ENCODE measurements at regions not wholly inside any gene's neighbourhood (a gene's known extent, or its start where the extent isn't known, plus 50 kb on each side); places are given as distances from the start of the nearest gene placed in this dataset.
A peak's percentile ranks its signal among the peaks of the same experiment; 100 is the strongest.

DNA sequence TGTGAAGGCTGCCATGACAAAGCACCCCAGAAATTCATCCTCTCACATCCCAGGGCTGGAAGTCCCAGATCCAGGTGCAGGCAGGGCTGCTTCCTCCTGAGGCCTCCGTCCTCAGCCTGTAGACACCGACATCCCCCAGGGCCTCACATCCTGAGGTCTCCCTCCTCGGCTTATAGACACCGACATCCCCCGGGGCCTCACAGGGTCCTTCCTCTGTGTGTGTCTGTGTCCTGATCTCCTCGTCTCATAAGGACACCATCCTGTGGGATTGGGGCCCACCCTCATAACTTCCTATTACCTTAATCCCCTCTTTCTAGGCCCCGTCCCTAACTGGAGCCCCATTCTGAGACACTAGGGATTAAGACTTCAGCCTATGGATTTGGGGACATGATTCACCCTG, 92.0 kb upstream of the SNTG2 start:
- no peak for DNase-seq

DNA sequence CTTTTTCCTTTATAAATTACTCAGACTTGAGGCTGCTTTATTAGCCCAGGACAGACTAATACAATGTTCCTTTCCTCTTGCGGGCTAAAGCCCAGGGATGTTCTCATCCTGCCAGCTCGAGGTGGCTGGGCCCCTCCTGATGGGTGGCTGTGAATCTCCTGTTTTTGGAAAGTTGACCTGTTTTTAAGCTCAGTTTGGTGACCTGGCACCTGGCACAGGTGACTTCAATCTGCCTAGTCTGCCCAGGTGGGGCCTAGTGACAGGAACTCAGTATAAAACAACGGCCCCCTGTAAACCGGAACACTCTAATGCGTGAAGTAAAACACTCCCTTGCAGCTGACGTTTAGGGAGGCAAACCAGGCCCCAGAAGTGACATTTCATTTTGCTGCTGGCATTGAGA, 92.7 kb upstream of the SNTG2 start:
- no peak for DNase-seq

DNA sequence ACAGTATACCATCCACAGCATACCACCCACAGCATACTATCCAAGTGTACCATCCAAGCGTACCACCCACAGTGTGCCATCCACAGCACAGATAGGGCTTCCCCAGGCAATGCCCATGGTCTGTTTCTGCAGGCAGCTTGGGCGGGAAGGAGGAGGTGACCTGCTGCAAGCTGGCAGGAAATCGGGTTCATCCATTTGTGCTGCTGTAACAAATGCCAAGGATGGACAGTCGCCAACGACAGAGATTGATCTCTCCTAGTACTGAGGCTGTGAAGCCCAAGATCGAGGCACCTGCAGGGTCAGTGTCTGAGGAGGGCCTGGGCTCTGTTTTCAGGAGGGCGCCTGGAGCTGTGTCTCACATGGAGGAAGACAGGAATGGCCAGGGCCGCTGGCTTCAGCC, 93.6 kb upstream of the SNTG2 start:
- DNase-seq = no peak

DNA sequence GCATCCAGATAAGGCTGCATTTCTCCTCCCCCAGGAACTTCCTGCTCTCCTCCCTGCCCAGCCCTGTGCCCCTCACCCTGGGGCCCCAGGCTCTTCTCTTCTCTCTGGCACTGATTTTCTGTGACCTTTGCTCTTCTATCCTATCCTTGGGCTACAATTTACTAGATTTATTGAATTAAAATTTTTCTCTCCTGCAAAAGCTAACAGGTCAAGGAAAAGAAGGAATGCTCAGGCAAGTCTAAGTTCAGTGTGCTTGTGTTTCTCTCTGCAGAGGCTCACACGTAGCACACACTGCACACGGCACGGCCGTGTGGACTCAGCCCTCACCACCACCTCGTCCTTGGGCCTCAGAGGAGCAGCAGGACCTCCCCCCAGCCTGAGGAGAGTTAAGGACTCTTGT, 94.2 kb upstream of the SNTG2 start:
- no peak for DNase-seq

DNA sequence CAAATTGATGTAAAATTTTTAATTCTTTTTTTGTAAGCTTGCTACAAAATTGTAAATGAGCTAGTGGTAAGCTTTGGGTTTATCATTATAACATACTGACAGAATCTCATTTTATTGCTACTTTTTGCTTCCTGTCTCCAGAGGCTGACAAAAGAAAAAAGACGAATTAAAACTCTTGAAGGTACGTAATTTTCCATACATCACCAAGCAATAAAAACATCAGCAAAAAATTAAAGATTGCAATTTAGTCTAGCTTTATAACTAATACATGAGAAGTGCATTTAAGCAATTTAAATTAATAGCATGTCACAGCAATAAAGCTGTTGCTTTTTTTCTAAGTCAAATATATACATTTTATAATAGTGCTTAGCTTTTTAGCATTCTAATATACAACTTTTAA, 94.6 kb upstream of the SNTG2 start:
- no peak for DNase-seq

DNA sequence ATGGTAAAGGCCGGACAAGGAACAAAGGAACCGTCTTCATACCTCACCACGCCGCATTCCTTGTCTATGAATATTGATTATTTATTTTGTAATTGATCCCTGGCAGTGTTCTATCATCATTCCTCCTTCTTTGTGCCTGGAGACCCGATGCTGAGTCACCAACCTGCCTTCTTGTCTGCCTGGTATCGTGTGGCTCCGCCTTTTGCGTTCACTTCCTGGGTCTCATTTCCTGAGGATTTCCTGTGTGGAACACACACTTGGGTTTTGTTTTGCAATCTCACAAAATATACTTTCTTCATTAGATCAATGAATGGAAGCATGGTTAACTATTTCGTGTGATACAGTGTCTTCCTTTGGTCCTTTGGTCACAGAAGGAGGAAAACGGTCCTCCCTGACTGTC, 95.5 kb upstream of the SNTG2 start:
- DNase-seq = no peak

DNA sequence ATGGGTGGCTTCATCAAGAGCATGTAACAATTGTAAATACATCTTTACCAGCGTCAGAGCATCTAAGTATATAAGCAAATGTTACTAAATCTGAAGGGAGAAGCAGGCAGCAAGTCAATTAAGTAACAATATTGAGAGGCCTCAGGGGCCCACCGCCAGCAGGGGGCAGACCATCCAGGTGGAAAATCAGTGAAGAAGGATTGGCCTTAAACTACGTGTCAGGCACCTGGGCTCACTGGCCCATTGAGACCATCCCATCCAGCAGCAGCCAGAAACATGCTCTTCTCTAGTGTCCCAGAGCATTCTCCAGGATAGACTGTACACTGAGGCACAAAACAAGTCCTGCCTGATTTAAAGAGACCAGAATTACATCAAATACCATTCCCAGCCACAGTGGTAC, 96.2 kb upstream of the SNTG2 start:
- DNase-seq = peak; percentile 14

DNA sequence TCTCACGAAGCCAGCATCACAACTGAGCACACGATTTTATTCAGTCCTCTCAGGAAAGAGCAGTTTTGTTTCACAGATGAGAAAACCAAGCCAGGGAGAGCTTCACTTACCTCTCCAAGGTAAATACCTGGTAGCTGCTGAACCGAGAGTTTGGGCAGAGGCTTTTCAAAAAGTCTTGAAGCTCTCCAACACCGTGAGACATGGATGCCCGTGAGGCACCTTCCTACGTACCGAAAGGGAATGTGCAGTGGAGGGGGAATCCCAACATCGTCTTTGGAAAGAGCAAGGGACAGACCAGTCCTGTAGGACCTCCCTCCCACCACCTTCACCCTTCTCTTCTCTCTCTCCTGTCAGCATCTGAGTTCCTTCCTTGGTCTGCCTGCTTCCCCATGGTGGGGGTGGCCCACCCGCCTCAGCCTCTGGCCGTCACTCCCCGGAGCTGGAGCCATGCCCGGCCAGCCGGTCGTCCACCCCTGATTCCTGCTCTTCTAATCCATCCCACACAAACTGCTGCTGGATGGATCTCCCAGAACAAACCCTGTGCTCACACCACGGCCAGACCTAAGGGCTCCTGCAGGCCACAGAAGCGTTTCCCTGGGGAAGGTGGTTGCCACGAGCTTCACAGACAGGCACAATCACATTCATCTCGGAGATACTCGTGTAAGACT, 97.3 kb upstream of the SNTG2 start:
- no peak for DNase-seq

DNA sequence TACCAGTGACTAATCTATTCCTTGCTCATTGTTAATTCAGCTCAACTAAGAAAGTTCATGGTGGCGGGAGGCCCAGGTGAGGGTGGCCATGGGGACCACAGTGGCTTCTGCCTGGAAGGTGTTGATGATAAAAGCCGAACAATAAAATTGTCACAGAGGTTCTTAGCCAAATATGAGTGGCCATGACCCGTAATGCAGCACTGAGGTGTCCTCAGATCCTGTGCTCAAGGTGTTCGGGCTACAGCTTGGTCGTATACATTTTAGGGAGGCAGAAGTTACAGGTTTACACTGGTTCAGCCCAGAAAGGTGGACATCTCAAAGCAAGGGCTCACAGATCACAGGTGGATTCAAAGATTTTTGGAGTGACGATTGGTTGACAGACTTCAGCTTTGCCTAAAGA, 98.5 kb upstream of the SNTG2 start:
- no peak for DNase-seq

DNA sequence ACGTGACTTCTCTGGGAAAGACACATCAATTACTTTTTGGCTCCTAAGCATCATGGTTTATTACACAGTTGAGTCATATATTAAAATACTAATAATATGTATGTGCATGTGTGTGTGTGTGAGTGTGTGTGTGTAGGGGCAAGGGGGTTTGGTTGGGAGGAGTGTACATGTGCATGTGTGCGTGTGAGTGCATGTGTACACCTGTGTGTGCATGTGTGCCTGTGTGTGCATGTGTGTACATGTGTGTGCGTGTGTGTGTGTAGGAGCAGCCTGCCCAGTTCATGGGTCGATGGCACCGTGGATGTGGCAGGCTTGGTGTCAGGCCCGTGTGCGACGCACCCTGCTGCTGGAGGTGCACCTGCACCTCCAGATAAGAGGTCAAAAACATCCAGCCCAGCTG, 99.0 kb upstream of the SNTG2 start:
- no peak for DNase-seq

DNA sequence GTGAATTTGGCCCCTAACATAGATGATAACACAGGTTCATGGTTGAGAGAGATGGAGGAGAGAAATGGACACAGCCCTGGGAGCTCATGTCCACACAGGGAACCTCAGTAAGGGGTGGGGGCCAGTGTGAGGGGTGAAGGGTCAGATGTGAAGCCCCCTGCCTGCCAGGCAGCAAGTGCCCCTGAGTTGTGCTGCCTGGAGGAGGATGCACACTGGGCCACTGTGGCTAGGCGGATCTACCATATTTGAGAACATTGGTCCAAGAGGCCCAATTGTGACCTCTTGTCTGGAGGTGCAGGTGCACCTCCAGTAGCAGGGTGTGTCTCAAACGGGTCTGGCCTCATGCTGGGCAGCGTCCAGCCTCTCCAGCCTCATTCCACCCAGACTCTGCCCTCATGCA, 99.6 kb upstream of the SNTG2 start:
- DNase-seq = no peak

DNA sequence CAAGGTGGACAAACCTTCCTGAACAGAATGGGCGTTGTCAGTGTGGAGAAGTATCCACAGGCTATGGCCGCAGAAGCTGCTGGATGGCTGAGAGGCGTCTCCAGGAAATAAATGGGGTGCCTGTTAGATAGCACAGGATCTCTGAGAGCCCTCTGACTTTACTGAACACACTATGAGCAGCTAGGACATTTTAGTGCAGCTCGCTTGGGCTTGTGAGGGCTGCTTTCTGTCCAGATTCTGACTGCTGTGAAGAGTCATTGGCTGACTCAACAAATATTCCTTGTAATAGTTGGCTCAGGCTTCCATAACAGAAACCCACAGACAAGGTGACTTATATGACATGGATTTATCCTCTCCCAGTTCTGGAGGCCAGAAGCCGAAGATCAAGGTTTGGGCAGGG, 100.2 kb upstream of the SNTG2 start:
- DNase-seq = no peak

DNA sequence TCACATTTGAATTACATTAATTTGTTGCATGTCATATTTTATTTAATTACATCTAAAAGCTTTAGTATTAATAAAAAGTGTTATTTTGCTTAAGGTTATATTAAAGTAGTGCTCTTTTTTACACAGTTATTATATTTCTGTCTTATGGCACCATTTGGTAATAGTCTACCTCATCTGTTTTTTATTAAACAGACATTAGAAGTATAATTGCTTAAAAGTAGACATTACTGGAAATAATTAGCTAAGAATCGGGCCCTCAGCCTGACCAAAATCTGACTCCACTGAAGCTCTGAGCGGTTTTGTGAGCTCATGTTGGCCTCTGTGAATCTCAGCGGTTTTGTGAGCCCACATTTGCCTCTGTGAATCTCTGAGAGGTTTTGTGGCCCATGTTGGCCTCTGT, 102.5 kb upstream of the SNTG2 start:
- DNase-seq = no peak

DNA sequence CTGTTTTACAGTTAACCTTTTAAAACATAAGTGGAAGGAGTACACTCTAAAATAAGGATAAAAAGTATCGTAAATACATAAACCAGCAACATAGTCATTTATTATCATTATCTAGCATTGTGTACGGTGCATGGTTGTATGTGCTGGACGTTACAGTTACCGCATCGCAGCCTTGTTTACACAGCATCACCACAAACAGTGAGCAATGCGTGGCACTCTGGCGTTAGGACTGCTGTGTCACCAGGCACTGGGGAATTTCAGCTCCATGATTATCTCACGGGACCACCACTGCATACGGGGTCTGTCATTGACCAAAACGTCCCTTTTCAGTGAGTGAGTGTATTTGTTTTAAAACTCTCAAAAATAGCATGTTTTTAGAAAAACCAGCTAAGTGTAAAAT, 103.0 kb upstream of the SNTG2 start:
- peak; percentile 14 for DNase-seq

DNA sequence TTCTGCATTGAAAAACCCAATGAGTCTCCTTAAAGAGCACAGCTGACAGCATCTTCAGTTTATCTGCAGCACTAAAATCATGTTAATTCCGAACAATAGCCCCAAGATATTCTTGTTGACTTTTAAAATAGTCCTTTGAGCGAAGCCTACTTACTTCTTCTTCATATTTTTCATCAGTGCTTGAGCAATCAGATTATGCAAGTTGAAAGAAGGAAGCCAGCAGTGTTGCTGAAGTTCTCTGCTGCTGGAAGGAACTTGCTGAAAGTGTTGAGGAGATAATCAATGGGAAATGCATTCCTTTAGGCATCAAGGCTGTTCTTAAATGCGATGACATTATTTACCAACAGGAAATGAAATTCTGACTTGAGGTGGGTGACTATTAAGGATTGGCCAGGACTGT, 105.9 kb upstream of the SNTG2 start:
- no peak for DNase-seq

DNA sequence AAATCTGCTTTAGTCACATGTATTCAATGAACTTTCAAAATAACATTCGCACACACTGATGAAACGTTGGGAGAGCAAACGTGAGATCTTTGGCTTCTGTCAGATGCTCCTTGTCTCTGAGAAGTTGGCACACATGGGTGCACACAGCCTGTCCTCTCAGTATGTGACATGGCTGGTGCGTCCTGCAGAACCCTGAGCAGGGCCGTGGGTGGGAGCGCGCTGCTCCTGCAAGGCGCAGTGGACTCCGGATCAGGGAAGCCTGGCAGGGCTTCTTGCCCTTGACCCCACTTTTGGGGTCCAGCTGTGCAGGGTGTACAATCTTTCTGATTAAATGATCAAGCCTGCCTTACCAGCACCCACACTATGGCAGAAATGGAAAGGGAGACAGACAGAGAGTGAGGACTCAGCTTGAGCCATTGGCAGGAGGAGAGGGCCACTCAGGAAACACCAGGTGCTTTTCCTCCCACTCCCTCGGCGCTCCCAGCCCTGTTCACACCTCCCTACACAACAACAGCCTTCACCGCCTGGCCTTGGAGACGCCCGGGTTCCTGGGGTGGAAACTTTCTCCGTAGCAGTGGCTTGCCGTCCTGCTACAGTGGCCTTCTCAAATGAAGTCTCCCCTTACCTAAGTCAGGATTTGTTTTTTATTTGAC, 108.4 kb upstream of the SNTG2 start:
- no peak for DNase-seq

DNA sequence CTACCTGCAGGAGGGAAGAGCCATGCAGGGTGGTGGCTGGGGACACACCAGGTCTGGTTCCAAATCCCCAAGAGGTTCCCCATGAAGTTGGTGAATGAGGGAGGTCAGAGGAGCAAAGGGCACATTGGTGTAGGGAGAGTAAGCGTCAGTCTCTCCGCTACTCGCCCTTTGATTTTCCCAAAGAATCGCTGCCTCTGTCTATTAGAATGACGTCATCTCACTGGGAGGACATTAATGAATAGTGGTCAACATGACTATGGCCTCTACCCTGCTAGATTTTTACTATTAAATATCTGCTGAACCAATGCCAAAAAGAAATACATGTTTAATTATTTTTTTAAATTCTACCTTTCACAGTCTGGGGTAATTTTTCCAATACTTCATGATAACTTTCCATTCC, 109.6 kb upstream of the SNTG2 start:
- DNase-seq = no peak

DNA sequence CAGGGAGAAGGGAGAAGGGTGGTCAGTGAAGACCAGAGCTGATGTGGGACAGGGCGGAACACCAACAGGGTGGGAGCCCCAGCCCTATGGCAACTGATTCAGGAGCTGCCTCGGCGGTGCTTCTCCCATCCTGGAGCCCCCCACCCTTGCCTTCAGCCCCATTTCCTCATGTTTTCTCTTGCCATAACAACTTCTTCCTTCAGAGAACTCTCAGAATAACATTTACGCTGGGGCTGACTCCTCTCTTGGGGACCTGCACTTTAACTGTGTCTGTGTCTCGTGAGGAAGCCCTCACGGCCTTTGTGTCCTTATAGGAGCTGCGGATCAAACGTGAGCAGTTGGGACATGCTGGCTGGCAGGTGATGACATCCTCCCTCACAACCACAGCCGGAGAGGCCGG, 116.4 kb upstream of the SNTG2 start:
- DNase-seq = no peak

DNA sequence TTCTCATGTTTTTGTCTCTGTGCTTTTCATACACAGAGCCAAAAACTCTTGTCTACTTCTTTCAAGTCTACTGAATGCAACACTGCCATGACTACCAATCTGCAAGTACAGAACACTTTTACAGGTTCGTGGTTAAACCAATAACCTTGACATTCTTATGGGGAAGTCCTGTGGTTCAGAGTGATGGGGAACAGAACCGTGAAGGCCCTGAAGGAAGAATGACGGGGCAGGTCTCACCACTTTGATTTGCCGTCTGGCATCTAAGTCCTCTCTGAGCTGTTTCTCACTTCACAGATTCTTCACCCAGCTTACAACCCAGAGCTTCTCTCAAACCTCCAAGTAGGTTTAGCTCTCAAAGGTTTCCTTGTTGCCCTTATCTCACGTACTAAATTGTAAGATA, 117.5 kb upstream of the SNTG2 start:
- DNase-seq = no peak

DNA sequence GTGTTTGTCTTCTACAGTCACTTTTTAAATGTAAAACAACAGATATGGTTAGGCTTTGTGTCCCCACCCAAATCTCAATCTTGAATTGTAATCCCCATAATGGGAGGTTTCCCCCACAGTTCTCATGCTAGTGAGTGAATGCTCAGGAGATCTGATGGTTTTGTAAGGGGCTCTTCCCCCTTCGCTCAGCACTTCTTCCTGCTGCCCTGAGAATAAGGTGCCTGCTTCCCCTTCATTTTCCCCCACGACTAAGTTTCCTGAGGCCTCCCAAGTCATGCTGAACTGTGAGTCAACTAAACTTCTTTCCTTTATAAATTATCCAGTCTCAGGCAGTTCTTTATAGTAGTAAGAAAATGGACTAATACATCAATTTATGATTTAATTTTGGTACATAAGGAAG, 118.0 kb upstream of the SNTG2 start:
- no peak for DNase-seq

DNA sequence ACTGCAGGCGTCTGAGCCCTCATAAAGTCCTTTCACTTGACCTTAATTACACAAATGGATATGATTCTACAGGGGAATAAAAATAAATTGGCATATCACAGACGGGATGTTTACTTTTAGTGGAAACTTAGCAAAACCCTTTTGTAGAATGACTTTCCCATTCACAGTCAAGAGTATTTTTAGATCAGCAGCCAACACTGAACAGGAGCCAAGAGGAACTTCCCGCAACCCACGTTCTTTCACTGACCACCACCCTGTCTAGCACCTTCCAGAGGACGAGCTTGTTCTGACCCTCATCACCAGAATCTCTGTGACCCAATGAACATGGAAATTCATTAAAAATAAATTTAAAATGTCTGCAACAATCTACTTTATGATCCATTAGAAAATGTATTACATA, 119.0 kb upstream of the SNTG2 start:
- DNase-seq = no peak

DNA sequence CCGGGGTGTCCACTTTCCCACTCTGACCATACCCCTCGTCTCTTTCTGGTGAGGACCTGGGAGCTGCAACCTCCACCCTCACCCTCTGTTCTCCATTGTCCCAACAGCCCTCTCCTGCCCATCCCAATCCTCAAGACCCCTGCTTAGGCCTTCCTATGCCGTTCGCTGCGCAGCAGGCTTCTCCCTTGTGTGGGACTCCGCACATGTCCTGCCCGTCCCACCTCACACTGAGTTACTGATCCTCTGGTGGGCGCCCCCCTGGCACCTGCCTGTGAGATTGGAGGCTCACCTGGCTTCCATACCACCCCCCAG, 119.5 kb upstream of the SNTG2 start:
- no peak for DNase-seq

DNA sequence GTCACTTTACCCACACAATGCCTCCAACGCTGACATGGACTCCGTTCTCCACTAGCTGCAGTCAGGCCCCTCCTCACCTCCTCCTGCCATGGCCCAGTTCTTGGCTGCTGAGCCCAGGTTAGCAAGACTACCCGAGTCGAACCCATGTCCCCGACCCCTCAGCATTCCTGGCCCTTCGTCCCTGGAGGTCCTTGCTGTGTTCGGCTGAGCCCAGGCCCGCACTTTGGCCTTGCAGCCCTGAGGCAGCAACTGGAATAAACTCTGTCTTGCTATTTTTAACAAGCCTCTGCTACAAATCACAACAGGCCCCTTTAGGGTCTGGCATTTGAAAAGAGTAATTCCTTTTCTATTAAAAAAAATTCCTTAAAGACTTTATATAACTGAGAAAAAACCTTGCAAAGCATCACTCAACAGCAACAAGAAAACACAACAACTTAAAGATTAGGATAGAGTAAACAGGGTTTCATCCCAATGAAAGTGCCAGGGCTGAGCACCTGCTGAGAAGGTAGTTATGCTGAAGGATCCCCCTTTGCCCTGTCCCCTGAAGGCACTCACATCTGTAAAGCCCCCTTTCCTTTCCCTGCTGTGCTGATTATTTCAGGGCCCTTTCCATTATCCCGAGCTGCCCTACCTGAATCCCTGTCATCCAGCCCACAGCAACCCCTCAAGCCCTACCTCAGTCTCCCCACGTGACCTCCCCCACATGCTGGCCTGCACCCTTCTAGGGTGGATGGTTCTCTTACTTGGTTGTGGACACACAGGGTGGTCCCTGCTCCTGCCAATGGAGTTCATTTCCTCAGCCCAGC, 120.0 kb upstream of the SNTG2 start:
- no peak for DNase-seq

DNA sequence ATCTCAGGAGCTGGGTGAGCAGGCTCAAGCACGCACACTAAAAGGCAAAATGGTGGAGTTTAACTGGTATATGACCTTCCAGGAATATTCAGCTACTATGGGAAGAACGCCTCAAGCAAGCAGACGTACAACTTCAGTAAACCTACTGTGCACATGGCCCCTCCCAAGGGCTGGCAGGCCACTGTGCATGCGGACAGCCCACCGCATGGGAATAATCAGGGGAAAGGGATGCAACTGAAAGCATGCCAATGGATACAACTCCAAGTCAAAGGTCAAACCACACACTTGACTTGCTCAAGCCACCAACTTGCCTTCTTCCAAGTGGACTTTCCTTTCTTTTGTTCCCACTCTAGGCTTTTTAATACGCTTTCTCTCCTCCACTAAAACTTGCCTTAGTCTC, 121.6 kb upstream of the SNTG2 start:
- no peak for DNase-seq

DNA sequence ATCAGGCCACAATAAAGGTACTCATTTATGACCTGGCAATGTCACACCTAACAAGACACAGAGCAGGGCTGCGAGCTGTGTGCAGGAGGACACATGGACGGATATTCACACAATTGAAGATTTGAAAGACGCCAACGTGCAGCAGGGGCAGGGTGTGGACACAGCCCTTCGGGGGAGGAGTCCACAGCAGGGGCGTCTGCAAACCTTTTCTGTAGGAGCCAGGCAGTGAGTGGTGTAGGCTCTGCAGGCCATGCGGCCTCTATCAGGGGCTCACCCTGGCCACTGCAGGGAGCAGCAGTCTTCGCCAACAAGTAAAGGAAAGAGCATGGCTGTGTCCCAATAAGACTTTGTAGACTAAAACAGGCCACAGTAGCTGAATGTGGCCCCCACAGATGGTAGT, 125.7 kb upstream of the SNTG2 start:
- DNase-seq = no peak
